ENCODE measurements at regions not wholly inside any gene's neighbourhood (a gene's known extent, or its start where the extent isn't known, plus 50 kb on each side); places are given as distances from the start of the nearest gene placed in this dataset.

DNA sequence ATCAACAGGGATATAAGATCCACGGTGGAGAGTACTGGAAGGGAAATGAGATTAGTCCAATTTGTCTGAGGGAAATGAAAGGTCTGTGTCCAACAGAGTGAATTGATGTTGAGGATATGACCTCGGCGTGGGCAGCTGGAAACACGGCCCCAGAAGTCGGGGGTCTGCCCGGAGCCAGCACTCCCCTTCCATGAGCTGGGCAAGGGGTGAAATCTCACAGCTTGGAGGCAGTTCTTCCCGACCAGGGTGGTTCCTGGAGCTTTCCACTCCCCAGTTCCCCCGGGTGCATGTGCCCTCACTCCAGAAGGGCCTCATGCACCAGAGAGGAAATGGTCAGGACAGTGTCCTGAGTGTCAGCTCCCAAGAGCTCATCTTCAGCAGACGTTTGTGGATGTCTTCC, 264.7 kb upstream of the PPP2R2D start:
- intact Hi-C loops (cut with micrococcal nuclease; ENCODE audit: unreplicated experiment) (no loop called here), in situ Hi-C loops (cut with HindIII; ENCODE audit: extremely low pct_ligation_motif_present, low pct_unique_long_range_greater_than_20kb) (no loop called here)
- DNase-seq (ENCODE audit: low spot score) (no peak), ATAC-seq (no peak), FAIRE-seq (no peak)
- H3K79me2 ChIP-seq (ENCODE audit: insufficient read depth, low read length): no peaks in the 10 kb centered on the region
- H3K36me3 ChIP-seq (replicated peaks in 1 of 2; ENCODE audit: control insufficient read depth in 1 of 2, insufficient read depth in 2 of 2, low read length in 2 of 2): no peaks in the 10 kb centered on the region
- no peak overlapping the region for H3K4me3 ChIP-seq (replicated peaks in 1 of 3; ENCODE audit: insufficient read depth in 1 of 3, low read depth in 2 of 3, low read length in 3 of 3)
- BruUV-seq (replicated peaks): no TSS peak
- CTCF ChIA-PET (ENCODE audit: low intra/inter-chr PET ratio, low total read pairs): no interaction called here
- no peaks in the 10 kb centered on the region for H4K20me1 ChIP-seq (ENCODE audit: insufficient read depth, low read length)
- H3K9ac ChIP-seq (ENCODE audit: insufficient read depth, low read depth, low read length): no peak overlapping the region
- H3K27me3 ChIP-seq (ENCODE audit: control insufficient read depth in 1 of 2, insufficient read depth in 2 of 2, low read length in 2 of 2): peaks cover 2 to 27% of the 10 kb centered on the region in 2 experiments; a peak in 2 of 5 replicates
- TF ChIP-seq ZNF709 (CRISPR knock-in tag; IDR thresholded peaks at IDR 0.05): no peak
- no peak for TF ChIP-seq IKZF4 (CRISPR knock-in tag; IDR thresholded peaks at IDR 0.05; ENCODE audit: borderline replicate concordance, low read depth, not compliant biosample characterization)
- no peak for TF ChIP-seq MAF1 (CRISPR knock-in tag; IDR thresholded peaks at IDR 0.05; ENCODE audit: borderline replicate concordance)
- no peak for TF ChIP-seq ZNF557 (CRISPR knock-in tag; IDR thresholded peaks at IDR 0.05)
- no peak for TF ChIP-seq ZNF570 (CRISPR knock-in tag; IDR thresholded peaks at IDR 0.05; ENCODE audit: borderline replicate concordance)
- TF ChIP-seq HMGA1 (CRISPR knock-in tag; conservative IDR thresholded peaks at IDR 0.05): no peak
- TF ChIP-seq, protein P1, sequence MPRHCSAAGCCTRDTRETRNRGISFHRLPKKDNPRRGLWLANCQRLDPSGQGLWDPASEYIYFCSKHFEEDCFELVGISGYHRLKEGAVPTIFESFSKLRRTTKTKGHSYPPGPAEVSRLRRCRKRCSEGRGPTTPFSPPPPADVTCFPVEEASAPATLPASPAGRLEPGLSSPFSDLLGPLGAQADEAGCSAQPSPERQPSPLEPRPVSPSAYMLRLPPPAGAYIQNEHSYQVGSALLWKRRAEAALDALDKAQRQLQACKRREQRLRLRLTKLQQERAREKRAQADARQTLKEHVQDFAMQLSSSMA (CRISPR knock-in tag; IDR thresholded peaks at IDR 0.05): no peak
- TF ChIP-seq, protein P2, sequence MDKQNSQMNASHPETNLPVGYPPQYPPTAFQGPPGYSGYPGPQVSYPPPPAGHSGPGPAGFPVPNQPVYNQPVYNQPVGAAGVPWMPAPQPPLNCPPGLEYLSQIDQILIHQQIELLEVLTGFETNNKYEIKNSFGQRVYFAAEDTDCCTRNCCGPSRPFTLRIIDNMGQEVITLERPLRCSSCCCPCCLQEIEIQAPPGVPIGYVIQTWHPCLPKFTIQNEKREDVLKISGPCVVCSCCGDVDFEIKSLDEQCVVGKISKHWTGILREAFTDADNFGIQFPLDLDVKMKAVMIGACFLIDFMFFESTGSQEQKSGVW (CRISPR knock-in tag; IDR thresholded peaks at IDR 0.05; ENCODE audit: borderline replicate concordance): no peak
- TF ChIP-seq, protein P3, sequence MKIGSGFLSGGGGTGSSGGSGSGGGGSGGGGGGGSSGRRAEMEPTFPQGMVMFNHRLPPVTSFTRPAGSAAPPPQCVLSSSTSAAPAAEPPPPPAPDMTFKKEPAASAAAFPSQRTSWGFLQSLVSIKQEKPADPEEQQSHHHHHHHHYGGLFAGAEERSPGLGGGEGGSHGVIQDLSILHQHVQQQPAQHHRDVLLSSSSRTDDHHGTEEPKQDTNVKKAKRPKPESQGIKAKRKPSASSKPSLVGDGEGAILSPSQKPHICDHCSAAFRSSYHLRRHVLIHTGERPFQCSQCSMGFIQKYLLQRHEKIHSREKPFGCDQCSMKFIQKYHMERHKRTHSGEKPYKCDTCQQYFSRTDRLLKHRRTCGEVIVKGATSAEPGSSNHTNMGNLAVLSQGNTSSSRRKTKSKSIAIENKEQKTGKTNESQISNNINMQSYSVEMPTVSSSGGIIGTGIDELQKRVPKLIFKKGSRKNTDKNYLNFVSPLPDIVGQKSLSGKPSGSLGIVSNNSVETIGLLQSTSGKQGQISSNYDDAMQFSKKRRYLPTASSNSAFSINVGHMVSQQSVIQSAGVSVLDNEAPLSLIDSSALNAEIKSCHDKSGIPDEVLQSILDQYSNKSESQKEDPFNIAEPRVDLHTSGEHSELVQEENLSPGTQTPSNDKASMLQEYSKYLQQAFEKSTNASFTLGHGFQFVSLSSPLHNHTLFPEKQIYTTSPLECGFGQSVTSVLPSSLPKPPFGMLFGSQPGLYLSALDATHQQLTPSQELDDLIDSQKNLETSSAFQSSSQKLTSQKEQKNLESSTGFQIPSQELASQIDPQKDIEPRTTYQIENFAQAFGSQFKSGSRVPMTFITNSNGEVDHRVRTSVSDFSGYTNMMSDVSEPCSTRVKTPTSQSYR (CRISPR knock-in tag; IDR thresholded peaks at IDR 0.05; ENCODE audit: borderline replicate concordance): no peak
- no peak for TF ChIP-seq RFXANK (CRISPR knock-in tag; IDR thresholded peaks at IDR 0.05)
- no peak for TF ChIP-seq MZF1 (CRISPR knock-in tag; IDR thresholded peaks at IDR 0.05; ENCODE audit: borderline replicate concordance)
- TF ChIP-seq TOPORS (CRISPR knock-in tag; IDR thresholded peaks at IDR 0.05): no peak
- no peak for TF ChIP-seq ZNF589 (CRISPR knock-in tag; conservative IDR thresholded peaks at IDR 0.05)
- TF ChIP-seq, protein P4, sequence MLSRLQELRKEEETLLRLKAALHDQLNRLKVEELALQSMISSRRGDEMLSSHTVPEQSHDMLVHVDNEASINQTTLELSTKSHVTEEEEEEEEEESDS (CRISPR knock-in tag; IDR thresholded peaks at IDR 0.05; ENCODE audit: borderline replicate concordance): no peak
- TF ChIP-seq ELF1 (CRISPR knock-in tag; IDR thresholded peaks at IDR 0.05): no peak
- no peak for TF ChIP-seq ZNF263 (CRISPR knock-in tag; IDR thresholded peaks at IDR 0.05)
- H2AFZ ChIP-seq (ENCODE audit: low read length): no peak overlapping the region
- H3K9me3 ChIP-seq (ENCODE audit: low read length): peaks cover 10% of the 10 kb centered on the region; the same call in 1 of the 2 replicates
- H3K4me1 ChIP-seq (ENCODE audit: insufficient read depth, low read length): peaks cover 8% of the 10 kb centered on the region
- no peak overlapping the region for H3K27ac ChIP-seq (ENCODE audit: extremely low read length, insufficient read depth, low read length)
- POLR2A ChIA-PET: no interaction called here
- 7% methylated on average over 6 of the region's 9 CpGs for WGBS (ENCODE audit: low lambda C conversion rate)
- no peak overlapping the region for H3K4me2 ChIP-seq (ENCODE audit: low read depth, low read length)
